Thyroid gland (tissue), 4 donors: ENCODE measurements at regions not wholly inside any gene's neighbourhood (a gene's known extent, or its start where the extent isn't known, plus 50 kb on each side); places are given as distances from the start of the nearest gene placed in this dataset.

Experiments
- POLR2A ChIP-seq, 2 donors: fragments of 450-650 bp; IDR thresholded peaks; one replicate each; pipeline ENCODE4 v1.6.1; 2017; ENCODE audit warnings: antibody characterized with exemption in 2 of 2, mild to moderate bottlenecking in 2 of 2, moderate library complexity in 1 of 2
- TF ChIP-seq, protein P1 (sequence below), 6 experiments: fragments of 200-600 bp in 3 of 6; fragments of 450-650 bp in 3 of 6; sonication (generic) in 3 of 6; IDR thresholded peaks; one replicate each; pipeline ENCODE4 v1.5.1; 2016 to 2019; ENCODE audit warnings: antibody characterized with exemption in 6 of 6, mild to moderate bottlenecking in 2 of 6, inconsistent platforms in 1 of 6, moderate library complexity in 1 of 6

GRCh38 chr2:242046206-242046826 lies 176.8 kb downstream of the RTP5 start:
- TF ChIP-seq, protein P1, sequence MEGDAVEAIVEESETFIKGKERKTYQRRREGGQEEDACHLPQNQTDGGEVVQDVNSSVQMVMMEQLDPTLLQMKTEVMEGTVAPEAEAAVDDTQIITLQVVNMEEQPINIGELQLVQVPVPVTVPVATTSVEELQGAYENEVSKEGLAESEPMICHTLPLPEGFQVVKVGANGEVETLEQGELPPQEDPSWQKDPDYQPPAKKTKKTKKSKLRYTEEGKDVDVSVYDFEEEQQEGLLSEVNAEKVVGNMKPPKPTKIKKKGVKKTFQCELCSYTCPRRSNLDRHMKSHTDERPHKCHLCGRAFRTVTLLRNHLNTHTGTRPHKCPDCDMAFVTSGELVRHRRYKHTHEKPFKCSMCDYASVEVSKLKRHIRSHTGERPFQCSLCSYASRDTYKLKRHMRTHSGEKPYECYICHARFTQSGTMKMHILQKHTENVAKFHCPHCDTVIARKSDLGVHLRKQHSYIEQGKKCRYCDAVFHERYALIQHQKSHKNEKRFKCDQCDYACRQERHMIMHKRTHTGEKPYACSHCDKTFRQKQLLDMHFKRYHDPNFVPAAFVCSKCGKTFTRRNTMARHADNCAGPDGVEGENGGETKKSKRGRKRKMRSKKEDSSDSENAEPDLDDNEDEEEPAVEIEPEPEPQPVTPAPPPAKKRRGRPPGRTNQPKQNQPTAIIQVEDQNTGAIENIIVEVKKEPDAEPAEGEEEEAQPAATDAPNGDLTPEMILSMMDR (IDR thresholded peaks at IDR 0.05), result no peak
- no peak for TF ChIP-seq POLR2A (IDR thresholded peaks at IDR 0.05)
